ENCODE measurements at regions not wholly inside any gene's neighbourhood (a gene's known extent, or its start where the extent isn't known, plus 50 kb on each side); places are given as distances from the start of the nearest gene placed in this dataset.

- ATAC-seq: no peak
- no peak for TF ChIP-seq CREB5 (CRISPR knock-in tag; IDR thresholded peaks at IDR 0.05; ENCODE audit: low read depth)
- no peak for TF ChIP-seq TOX (CRISPR knock-in tag; IDR thresholded peaks at IDR 0.05; ENCODE audit: borderline replicate concordance)
- no peak for TF ChIP-seq BACH2 (CRISPR knock-in tag; IDR thresholded peaks at IDR 0.05; ENCODE audit: borderline replicate concordance)
- TF ChIP-seq ESRRG (CRISPR knock-in tag; IDR thresholded peaks at IDR 0.05): no peak
- TF ChIP-seq RARB (CRISPR knock-in tag; IDR thresholded peaks at IDR 0.05): no peak
- TF ChIP-seq ISL1 (CRISPR knock-in tag; IDR thresholded peaks at IDR 0.05): no peak
- TF ChIP-seq, protein P1, sequence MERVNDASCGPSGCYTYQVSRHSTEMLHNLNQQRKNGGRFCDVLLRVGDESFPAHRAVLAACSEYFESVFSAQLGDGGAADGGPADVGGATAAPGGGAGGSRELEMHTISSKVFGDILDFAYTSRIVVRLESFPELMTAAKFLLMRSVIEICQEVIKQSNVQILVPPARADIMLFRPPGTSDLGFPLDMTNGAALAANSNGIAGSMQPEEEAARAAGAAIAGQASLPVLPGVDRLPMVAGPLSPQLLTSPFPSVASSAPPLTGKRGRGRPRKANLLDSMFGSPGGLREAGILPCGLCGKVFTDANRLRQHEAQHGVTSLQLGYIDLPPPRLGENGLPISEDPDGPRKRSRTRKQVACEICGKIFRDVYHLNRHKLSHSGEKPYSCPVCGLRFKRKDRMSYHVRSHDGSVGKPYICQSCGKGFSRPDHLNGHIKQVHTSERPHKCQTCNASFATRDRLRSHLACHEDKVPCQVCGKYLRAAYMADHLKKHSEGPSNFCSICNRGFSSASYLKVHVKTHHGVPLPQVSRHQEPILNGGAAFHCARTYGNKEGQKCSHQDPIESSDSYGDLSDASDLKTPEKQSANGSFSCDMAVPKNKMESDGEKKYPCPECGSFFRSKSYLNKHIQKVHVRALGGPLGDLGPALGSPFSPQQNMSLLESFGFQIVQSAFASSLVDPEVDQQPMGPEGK (CRISPR knock-in tag; IDR thresholded peaks at IDR 0.05; ENCODE audit: borderline replicate concordance): no peak
- TF ChIP-seq, protein P2, sequence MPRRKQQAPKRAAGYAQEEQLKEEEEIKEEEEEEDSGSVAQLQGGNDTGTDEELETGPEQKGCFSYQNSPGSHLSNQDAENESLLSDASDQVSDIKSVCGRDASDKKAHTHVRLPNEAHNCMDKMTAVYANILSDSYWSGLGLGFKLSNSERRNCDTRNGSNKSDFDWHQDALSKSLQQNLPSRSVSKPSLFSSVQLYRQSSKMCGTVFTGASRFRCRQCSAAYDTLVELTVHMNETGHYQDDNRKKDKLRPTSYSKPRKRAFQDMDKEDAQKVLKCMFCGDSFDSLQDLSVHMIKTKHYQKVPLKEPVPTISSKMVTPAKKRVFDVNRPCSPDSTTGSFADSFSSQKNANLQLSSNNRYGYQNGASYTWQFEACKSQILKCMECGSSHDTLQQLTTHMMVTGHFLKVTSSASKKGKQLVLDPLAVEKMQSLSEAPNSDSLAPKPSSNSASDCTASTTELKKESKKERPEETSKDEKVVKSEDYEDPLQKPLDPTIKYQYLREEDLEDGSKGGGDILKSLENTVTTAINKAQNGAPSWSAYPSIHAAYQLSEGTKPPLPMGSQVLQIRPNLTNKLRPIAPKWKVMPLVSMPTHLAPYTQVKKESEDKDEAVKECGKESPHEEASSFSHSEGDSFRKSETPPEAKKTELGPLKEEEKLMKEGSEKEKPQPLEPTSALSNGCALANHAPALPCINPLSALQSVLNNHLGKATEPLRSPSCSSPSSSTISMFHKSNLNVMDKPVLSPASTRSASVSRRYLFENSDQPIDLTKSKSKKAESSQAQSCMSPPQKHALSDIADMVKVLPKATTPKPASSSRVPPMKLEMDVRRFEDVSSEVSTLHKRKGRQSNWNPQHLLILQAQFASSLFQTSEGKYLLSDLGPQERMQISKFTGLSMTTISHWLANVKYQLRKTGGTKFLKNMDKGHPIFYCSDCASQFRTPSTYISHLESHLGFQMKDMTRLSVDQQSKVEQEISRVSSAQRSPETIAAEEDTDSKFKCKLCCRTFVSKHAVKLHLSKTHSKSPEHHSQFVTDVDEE (CRISPR knock-in tag; IDR thresholded peaks at IDR 0.05): no peak
- no peak for TF ChIP-seq ZNF565 (CRISPR knock-in tag; conservative IDR thresholded peaks at IDR 0.05; ENCODE audit: low read depth)
- no peak for TF ChIP-seq POU6F1 (CRISPR knock-in tag; IDR thresholded peaks at IDR 0.05; ENCODE audit: borderline replicate concordance, low read depth)
- TF ChIP-seq ZNF8 (CRISPR knock-in tag; IDR thresholded peaks at IDR 0.05): no peak
These were observed 693.2 kb upstream of the CCDC54 start for GRCh38 chr3:106683953-106684620.

DNA sequence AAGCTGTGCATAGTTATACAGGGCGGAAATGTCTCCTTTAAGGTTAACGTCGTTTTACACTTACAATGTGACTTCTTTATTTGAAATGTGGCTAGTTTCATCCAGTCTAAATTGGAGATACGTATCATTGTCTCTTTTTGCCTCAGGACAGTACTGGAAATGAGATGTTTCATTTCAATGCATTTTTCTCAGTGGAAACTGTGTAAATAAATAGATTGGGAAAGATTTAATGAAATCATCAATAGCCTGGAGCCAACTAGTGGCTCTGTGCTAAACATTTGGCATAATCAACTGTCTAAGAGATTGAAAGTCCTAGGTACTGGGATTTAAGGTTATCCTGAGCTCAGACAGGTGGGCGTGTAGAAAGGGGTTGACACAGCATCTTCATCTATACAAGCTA is 691.5 kb upstream of the CCDC54 start:
- ATAC-seq: no peak
- TF ChIP-seq ZFP30 (CRISPR knock-in tag; IDR thresholded peaks at IDR 0.05) (no peak), SNAI2 (CRISPR knock-in tag; IDR thresholded peaks at IDR 0.05) (no peak), GLIS3 (CRISPR knock-in tag; IDR thresholded peaks at IDR 0.05) (no peak), ARNTL (CRISPR knock-in tag; IDR thresholded peaks at IDR 0.05; ENCODE audit: borderline replicate concordance, low read depth) (no peak), TCF4 (CRISPR knock-in tag; IDR thresholded peaks at IDR 0.05; ENCODE audit: borderline replicate concordance) (no peak), OSR1 (CRISPR knock-in tag; IDR thresholded peaks at IDR 0.05) (no peak), CSDC2 (CRISPR knock-in tag; IDR thresholded peaks at IDR 0.05) (no peak), POU6F1 (CRISPR knock-in tag; IDR thresholded peaks at IDR 0.05; ENCODE audit: borderline replicate concordance, low read depth) (no peak), TOX (CRISPR knock-in tag; IDR thresholded peaks at IDR 0.05; ENCODE audit: borderline replicate concordance) (no peak), ZFP3 (CRISPR knock-in tag; IDR thresholded peaks at IDR 0.05) (no peak), ZNF70 (CRISPR knock-in tag; IDR thresholded peaks at IDR 0.05) (no peak), RARB (CRISPR knock-in tag; IDR thresholded peaks at IDR 0.05) (no peak)
- TF ChIP-seq, protein P1 (CRISPR knock-in tag; IDR thresholded peaks at IDR 0.05; ENCODE audit: borderline replicate concordance): no peak
- TF ChIP-seq, protein P2 (CRISPR knock-in tag; IDR thresholded peaks at IDR 0.05): no peak

Measured in SK-N-SH treated with all-trans-retinoic acid at 6 μM for 48 hours (cell line).